Right lobe of liver (tissue), 4 donors: ENCODE measurements at regions not wholly inside any gene's neighbourhood (a gene's known extent, or its start where the extent isn't known, plus 50 kb on each side); places are given as distances from the start of the nearest gene placed in this dataset.

Source experiments
- CTCF ChIP-seq, 4 donors: fragments of 200-600 bp in 3 of 4; fragments of 450-650 bp in 1 of 4; IDR thresholded peaks; one replicate each; pipeline versions ENCODE4 v1.5.1 to v1.8.0; 2016 to 2022; ENCODE audit warnings: antibody characterized with exemption in 4 of 4, mild to moderate bottlenecking in 2 of 4
- POLR2A ChIP-seq: fragments of 450-650 bp; IDR thresholded peaks from one replicate; pipeline ENCODE4 v1.6.1; 2017; ENCODE audit warnings: antibody characterized with exemption, mild to moderate bottlenecking
- donor health status: DM: no; HTN: no; CAD: no.
- donor health status: DM: no; HTN: no; CAD: no.
- donor health status: DM: no; HTN: yes; CAD: no.

- no peak for TF ChIP-seq CTCF (IDR thresholded peaks at IDR 0.05)
- TF ChIP-seq POLR2A = no peak
These were observed 158.1 kb upstream of the NREP start for GRCh38 chr5:111914966-111915636.
